BJ (cell line): ENCODE measurements at regions not wholly inside any gene's neighbourhood (a gene's known extent, or its start where the extent isn't known, plus 50 kb on each side); places are given as distances from the start of the nearest gene placed in this dataset.

Source experiments
- CTCF ChIA-PET: fragments of 350-600 bp; formaldehyde crosslinking; extraction: SDS; loops from one replicate; lab custom pipeline; 2021; ENCODE audit warnings: antibody characterized with exemption, inconsistent platforms; lab: Yijun Ruan, JAX
- POLR2A ChIA-PET: fragments of 300-600 bp; sonication (Branson Sonifier 250); formaldehyde crosslinking; extraction: SDS; loops from one replicate; lab custom pipeline; 2021; ENCODE audit warnings: antibody characterized with exemption; lab: Charles Lee
- DNase-seq: peaks from one replicate; pipeline ENCODE4 v3.0.0-alpha.2; 2011; ENCODE audit warnings: low read depth
- H3K27me3 ChIP-seq: 2 replicates; pipeline ENCODE4 v1.6.0; 2011; ENCODE audit warnings: low read length; ENCODE audit not compliant: control insufficient read depth, insufficient read depth
- H3K36me3 ChIP-seq: 2 replicates; pipeline ENCODE4 v1.5.1; 2011; ENCODE audit warnings: low read length; ENCODE audit not compliant: control insufficient read depth, insufficient read depth
- H3K4me3 ChIP-seq: 2 replicates; pipeline ENCODE4 v1.5.1; 2011; ENCODE audit warnings: low read depth, mild to moderate bottlenecking, control low read depth, low read length
- TF ChIP-seq, protein P1 (sequence below): IDR thresholded peaks from 2 replicates; pipeline ENCODE4 v1.5.1; 2011; ENCODE audit warnings: low read depth, mild to moderate bottlenecking, control low read depth, inconsistent platforms, low read length, moderate library complexity; ENCODE audit not compliant: insufficient read depth

DNA sequence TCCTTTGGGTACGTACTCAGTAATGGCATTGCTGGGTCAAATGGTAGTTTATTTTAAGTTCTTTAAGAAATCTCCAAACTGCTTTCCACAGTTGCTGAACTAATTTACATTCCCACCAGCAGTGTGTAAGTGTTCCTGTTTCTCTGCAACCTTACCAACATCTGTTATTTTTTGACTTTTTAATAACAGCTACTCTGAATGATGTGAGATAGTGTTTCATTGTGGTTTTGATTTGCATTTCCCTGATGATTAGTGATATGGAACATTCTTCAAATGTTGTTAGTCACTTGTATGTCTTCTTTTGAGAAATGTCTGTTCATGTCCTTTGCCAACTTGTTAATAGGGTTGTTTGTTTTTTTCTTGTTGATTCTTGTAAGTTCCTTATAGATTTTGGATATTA lies 558.9 kb downstream of the SH2D4B start:
- Histone ChIP-seq H3K27me3 (no peaks in the 10 kb centered on the region), H3K36me3 (no peaks in the 10 kb centered on the region), H3K4me3 (no peak overlapping the region)
- no peak for DNase-seq
- CTCF ChIA-PET = no interaction called here
- TF ChIP-seq, protein P1, sequence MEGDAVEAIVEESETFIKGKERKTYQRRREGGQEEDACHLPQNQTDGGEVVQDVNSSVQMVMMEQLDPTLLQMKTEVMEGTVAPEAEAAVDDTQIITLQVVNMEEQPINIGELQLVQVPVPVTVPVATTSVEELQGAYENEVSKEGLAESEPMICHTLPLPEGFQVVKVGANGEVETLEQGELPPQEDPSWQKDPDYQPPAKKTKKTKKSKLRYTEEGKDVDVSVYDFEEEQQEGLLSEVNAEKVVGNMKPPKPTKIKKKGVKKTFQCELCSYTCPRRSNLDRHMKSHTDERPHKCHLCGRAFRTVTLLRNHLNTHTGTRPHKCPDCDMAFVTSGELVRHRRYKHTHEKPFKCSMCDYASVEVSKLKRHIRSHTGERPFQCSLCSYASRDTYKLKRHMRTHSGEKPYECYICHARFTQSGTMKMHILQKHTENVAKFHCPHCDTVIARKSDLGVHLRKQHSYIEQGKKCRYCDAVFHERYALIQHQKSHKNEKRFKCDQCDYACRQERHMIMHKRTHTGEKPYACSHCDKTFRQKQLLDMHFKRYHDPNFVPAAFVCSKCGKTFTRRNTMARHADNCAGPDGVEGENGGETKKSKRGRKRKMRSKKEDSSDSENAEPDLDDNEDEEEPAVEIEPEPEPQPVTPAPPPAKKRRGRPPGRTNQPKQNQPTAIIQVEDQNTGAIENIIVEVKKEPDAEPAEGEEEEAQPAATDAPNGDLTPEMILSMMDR = no peak
- POLR2A ChIA-PET = no interaction called here

DNA sequence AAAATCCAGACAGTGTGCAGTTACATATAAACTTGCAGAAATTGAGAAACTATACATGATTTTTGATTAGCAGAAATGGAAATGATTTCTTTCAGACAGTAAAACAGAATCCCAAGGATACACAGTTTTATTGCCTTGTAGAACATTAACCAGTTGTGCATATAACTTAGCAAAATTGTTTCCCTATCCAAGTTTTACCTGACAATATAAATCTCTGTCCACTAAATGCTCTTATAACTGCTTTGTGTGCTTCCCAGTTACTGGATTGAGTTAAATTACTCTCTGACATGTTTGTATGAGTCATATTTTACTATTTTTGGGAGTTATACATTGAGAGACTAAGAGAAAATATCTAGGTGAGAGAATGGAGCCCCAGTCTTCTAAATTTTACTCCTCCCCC lies 563.4 kb downstream of the SH2D4B start:
- POLR2A ChIA-PET = no interaction called here
- H3K4me3 ChIP-seq = no peak overlapping the region
- CTCF ChIA-PET = no interaction called here
- no peak for DNase-seq
- H3K27me3 ChIP-seq = no peaks in the 10 kb centered on the region
- TF ChIP-seq, protein P1 = no peak
- no peaks in the 10 kb centered on the region for H3K36me3 ChIP-seq

DNA sequence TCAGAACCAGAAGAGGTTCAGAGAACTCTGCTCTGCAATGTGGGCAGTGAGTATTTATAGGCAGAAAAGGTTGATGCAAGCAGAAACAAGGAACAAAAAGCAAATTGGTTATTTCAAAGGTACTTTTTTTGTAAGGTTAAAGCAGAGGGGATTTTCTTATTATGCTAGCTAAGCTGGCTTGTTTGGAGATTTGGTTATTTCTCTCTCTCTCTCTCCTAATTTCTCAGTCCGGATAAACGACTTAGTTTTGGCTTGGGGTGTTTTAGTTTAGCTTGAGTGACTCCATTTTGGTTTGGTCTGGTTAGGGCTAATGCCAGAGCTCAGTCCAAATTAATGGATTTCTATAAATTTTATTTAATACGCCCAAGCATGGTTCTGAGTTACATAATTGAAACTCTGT lies 566.8 kb downstream of the SH2D4B start:
- POLR2A ChIA-PET = no interaction called here

DNA sequence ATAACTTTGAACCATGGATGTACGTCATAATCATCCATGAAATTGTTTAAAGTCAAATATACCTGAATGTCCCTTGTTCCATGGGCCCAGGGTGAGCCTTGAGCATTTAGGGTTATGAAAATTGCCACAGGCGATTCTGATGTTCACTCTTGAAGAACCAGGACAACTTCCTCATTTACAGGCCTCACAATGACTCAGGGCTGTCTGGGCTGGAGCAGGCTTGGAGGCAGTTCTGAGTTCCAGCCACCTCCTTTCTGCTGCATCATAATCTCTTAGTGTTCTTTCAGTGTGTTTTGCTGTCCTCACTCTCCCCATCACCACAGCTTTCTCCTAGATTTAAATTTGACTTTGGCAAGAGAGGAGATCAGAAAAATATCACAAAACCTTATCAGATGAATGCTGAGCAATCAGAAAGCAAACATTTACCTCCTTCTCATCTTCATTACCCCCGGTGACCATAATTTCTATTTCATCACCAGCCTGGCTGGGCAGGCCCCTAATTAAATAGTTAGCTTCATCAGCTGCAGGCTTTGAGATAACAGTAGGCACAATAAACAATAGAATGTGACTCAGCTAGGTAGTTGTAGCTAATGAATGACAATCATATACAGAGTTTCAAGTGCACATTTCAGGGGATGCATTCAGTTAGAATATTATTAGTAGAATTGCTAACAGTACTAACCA lies 571.0 kb downstream of the SH2D4B start:
- DNase-seq = no peak
- H3K27me3 ChIP-seq = no peaks in the 10 kb centered on the region
- no peak overlapping the region for H3K4me3 ChIP-seq
- CTCF ChIA-PET = no interaction called here
- TF ChIP-seq, protein P1 = no peak
- no peaks in the 10 kb centered on the region for H3K36me3 ChIP-seq
- POLR2A ChIA-PET = no interaction called here

More for the DNA sequence above, 566.8 kb downstream of the SH2D4B start:
- Histone ChIP-seq H3K4me3 (no peak overlapping the region), H3K27me3 (no peaks in the 10 kb centered on the region), H3K36me3 (no peaks in the 10 kb centered on the region)
- TF ChIP-seq, protein P1 = no peak
- DNase-seq = no peak
- CTCF ChIA-PET = no interaction called here

DNA sequence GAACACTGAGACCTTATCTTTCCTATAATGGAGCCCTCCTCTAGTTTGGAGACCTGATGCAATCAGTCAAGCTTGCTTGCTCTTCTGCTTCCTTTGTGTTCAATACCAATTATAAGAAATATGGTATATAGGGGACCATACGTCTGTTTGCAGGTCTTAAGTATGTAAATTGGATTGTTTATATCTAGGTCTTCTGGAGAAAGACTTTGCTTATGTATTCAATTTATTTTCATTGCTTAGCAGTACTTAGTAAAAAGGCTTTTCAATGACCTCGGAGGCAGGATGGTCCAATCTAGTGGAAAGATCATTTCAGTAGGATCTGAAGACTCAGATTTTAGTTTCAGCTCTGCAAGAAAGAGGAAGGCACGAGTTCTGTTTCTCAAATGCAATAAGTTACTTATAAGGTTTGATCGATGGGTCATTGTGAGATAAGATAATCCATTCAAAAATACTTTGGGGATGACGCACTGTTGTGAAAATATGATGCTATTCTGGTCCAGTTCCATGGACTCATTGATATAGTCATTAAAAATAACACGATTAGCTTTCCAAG lies 571.6 kb downstream of the SH2D4B start:
- no peak overlapping the region for H3K4me3 ChIP-seq
- no peaks in the 10 kb centered on the region for H3K36me3 ChIP-seq
- DNase-seq = no peak
- CTCF ChIA-PET = no interaction called here
- no peaks in the 10 kb centered on the region for H3K27me3 ChIP-seq
- TF ChIP-seq, protein P1 = no peak
- POLR2A ChIA-PET = no interaction called here
